ENCODE measurements at regions not wholly inside any gene's neighbourhood (a gene's known extent, or its start where the extent isn't known, plus 50 kb on each side); places are given as distances from the start of the nearest gene placed in this dataset.
"Not testable (repeated sequence)": the region's sequence is repeated elsewhere in the genome, so short reads cannot be mapped to it uniquely, and the experiment has no call there.

GRCh38 chr20:16801919-16802651 is 53.9 kb downstream of the OTOR start:
- peak; percentile 82 for FAIRE-seq

- no peak for FAIRE-seq
These were observed 54.4 kb downstream of the OTOR start for GRCh38 chr20:16802652-16802935.

GRCh38 chr20:16803965-16804792 is 56.0 kb downstream of the OTOR start:
- no peak for FAIRE-seq

- FAIRE-seq: no peak
These were observed 56.6 kb downstream of the OTOR start for GRCh38 chr20:16804793-16805187.

GRCh38 chr20:16806061-16806460 is 57.9 kb downstream of the OTOR start:
- FAIRE-seq: no peak

GRCh38 chr20:16806886-16807285 is 58.7 kb downstream of the OTOR start:
- no peak for FAIRE-seq

- no peak for FAIRE-seq
These were observed 60.6 kb downstream of the OTOR start for GRCh38 chr20:16808796-16809195.

GRCh38 chr20:16810216-16810615 is 62.1 kb downstream of the OTOR start:
- no peak for FAIRE-seq

GRCh38 chr20:16816192-16816591 is 68.0 kb downstream of the OTOR start:
- no peak for FAIRE-seq

GRCh38 chr20:16819483-16819882 is 71.3 kb downstream of the OTOR start:
- FAIRE-seq: no peak

- FAIRE-seq: no peak
These were observed 73.3 kb downstream of the OTOR start for GRCh38 chr20:16821211-16822089.

- FAIRE-seq: no peak
These were observed 76.5 kb downstream of the OTOR start for GRCh38 chr20:16824664-16825063.

- FAIRE-seq: no peak
These were observed 80.6 kb downstream of the OTOR start for GRCh38 chr20:16828666-16829305.

- FAIRE-seq: not testable (repeated sequence)
These were observed 87.5 kb downstream of the OTOR start for GRCh38 chr20:16835690-16836089.

- no peak for FAIRE-seq
These were observed 94.4 kb downstream of the OTOR start for GRCh38 chr20:16842486-16843120.

- FAIRE-seq: no peak
These were observed 96.2 kb downstream of the OTOR start for GRCh38 chr20:16844406-16844805.

GRCh38 chr20:16846006-16846405 is 97.8 kb downstream of the OTOR start:
- FAIRE-seq: no peak

- FAIRE-seq: no peak
These were observed 99.9 kb downstream of the OTOR start for GRCh38 chr20:16848061-16848460.

- FAIRE-seq: no peak
These were observed 100.4 kb downstream of the OTOR start for GRCh38 chr20:16848526-16848925.

GRCh38 chr20:16860914-16861313 is 112.8 kb downstream of the OTOR start:
- FAIRE-seq: no peak

GRCh38 chr20:16861708-16862107 is 113.5 kb downstream of the OTOR start:
- no peak for FAIRE-seq

- FAIRE-seq: no peak
These were observed 115.1 kb downstream of the OTOR start for GRCh38 chr20:16863303-16863702.

- no peak for FAIRE-seq
These were observed 115.9 kb downstream of the OTOR start for GRCh38 chr20:16864069-16864468.
